HG02642 (cell line): ENCODE measurements at regions not wholly inside any gene's neighbourhood (a gene's known extent, or its start where the extent isn't known, plus 50 kb on each side); places are given as distances from the start of the nearest gene placed in this dataset.
"Not testable (repeated sequence)": the region's sequence is repeated elsewhere in the genome, so short reads cannot be mapped to it uniquely, and the experiment has no call there.

Source experiments
- ATAC-seq: cut with Tn5 transposase; IDR thresholded peaks from one replicate; pipeline ENCODE4 v1.9.1; 2021; ENCODE audit warnings: mild to moderate bottlenecking; ENCODE audit not compliant: unreplicated experiment, poor library complexity

DNA sequence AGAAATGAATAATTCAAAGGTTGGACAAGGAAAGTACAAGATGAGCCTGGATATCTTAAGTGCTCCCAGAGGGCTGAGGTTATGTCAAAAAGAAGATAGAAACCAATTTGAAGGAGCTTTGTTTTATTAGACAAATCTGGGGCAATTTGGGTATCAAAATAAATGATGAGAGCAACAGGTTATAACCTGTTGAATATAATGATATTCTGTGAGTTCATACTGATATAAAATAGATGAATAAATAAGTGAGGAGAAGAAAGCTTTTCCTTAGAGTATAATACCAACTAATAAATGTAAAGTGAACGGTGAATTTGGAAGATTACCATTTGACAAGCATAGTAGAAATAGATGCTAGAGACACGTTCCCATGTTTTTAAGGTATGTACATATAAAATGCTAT is 544.2 kb upstream of the ANKRD30A start:
- ATAC-seq, result no peak

- no peak for ATAC-seq
These were observed 547.1 kb upstream of the ANKRD30A start for GRCh38 chr10:36578306-36578705.

- ATAC-seq, result no peak
These were observed 548.3 kb upstream of the ANKRD30A start for GRCh38 chr10:36577126-36577525.

DNA sequence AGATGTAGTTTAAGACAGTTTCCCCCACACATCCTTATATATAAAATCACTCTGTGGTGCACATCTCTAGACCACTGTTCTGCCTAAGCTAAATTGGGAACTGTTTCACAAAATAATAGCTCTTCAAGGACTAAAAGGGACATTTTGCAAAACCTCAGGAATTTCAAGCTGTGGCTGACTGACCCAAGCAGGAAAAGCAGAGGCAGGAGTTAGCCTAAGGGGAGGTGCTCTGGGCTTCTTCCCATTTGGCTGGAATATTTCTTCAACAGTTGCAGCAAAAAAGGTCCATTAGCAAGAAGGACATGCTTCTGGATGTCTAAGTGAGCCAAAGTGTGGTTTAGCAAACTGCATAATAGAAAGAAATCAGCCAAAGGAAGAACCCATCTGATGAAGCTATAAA is 551.2 kb upstream of the ANKRD30A start:
- no peak for ATAC-seq

GRCh38 chr10:36573246-36573645 is 552.2 kb upstream of the ANKRD30A start:
- no peak for ATAC-seq

GRCh38 chr10:36564433-36564832 is 561.0 kb upstream of the ANKRD30A start:
- ATAC-seq, result no peak

DNA sequence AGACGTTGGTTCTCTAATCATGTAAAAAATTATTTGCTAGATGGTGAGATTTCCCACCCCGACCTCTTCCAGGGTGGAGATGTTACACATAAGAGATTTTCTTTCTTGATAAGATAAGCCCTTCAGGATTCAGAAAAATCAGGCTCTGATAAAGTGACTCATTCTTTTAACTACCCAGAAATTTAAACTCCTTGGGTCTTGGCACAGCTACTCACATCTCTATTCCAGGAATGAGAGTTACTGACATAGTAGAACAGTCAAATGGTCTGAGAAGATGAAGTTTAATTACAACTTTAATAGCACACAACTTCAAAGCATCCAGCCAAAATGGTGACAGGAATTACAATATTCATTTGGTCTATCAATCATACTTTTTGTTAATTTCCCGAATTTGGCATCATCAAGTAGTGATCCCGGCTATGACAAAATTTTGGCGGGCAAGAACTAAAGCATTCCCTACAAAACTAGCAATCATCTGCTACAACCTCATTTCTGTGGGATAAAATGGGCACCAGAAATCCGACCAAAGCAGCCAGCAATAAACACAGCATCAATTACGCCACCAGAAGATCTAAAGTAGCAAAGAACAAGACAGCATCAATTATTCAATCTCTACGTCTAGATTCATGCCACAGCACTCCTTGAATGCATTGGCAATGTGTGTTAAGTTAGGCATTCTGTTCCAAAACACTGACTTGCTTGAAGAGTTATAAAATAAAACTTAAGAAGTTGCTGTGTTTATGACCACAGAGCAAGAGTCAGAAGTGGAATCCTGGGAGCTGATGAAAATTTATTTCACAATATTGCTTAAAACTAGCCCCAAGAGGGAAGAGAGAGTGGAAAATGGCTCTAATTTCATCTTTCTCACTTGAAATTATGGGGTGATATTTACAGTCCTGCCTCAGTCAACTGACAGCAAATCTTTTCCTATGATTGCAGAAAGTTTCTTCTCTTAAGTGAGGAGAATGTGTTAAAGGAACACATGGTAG is 565.7 kb upstream of the ANKRD30A start:
- ATAC-seq, result no peak

- ATAC-seq, result no peak
These were observed 568.9 kb upstream of the ANKRD30A start for GRCh38 chr10:36556468-36556867.

DNA sequence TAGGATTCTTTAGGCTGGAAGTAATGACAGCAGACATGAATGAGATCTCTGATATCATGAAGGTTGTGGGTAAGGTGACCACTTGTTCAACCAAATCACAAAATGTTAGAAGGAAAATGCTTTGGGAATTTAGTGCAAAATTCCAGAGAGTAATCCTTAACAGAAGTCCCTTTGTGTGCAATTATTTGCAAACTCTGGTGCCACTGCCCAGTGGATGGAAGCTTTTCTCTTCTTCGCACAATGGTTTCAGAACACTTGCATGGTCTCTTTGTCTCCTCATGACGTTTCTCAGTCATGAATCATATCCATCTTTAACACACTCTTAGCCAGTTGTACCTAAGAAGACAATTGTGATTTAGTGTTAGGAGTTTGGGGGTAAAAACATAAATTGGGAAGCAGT is 570.4 kb upstream of the ANKRD30A start:
- ATAC-seq, result no peak

DNA sequence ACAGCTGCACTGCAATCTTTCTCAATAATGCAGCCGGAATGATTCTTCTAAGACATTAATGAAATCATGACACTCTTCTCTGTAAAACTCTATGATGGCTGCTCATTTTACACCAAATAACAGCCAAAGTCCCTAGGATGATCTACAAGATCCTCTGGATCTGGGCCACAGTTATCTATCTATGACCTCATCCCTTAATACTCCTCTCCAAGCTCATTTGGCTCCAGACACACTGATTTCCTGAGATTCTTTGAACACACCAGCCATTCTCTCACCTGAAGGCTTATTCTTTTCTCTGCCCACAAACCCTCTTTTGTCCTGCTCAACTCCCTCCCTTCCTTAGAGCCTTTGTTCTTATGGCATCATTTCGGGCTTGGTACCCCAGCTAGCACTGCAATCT is 577.4 kb upstream of the ANKRD30A start:
- ATAC-seq, result no peak

DNA sequence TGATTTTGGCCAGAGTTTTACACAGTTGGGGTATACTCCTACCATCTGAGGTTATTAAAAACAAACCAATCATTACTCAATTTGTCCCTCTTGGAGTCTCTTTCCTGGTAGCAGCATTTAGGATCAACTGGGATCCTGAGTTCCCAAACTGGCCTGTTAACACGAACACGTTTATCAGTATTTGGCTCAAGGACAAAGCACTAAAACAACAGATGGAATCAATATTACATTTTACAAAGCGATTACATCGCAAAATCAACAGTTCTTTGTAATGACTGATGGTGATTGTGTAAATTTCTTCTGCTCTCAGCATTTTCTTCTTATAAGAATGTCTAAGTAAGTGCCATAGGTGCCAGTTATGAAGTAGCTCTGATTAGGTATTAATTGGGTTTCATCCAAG is 582.9 kb upstream of the ANKRD30A start:
- no peak for ATAC-seq

GRCh38 chr10:36540611-36541010 is 584.8 kb upstream of the ANKRD30A start:
- no peak for ATAC-seq

- ATAC-seq, result no peak
These were observed 586.3 kb upstream of the ANKRD30A start for GRCh38 chr10:36538953-36539586.

GRCh38 chr10:36534471-36535002 is 590.9 kb upstream of the ANKRD30A start:
- peak; percentile 96 for ATAC-seq

DNA sequence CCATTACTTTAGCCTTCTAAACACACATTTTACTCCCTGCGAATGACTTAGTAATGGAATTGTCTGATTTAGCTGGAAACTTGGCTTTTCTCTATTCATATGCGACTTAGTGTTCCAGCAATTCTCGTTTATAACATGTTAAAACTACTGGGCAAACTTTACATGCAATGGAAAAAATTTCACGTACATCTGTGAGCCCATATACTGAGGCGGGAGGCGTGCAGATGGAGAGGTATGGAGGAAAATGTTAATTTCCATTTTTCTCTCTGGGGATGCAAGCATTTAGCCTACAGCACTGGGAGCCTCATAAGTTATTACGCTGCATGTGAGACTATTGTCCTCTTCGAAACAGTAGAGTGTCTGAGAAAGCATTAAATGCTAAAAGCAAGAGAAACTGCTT is 591.5 kb upstream of the ANKRD30A start:
- ATAC-seq, result no peak

GRCh38 chr10:36533316-36533715 is 592.1 kb upstream of the ANKRD30A start:
- no peak for ATAC-seq

DNA sequence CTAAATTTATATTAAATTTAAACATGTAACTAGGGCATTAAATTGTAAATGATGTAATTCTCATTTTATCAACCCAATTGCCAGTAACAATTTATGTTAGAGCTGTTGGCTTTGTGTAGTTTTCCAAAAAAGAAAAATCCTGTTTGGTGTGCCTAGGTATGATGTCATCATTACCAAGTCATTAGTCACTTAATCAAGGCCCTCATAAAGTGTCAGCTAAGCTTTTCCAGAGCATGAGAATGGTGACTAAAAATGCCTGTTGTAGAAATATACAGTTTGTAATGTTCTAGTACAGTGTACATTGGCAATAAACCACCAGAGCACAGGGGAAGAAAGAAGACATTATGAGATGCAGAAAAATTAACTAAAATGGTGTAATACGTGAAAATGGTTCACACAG is 593.8 kb upstream of the ANKRD30A start:
- ATAC-seq, result no peak

DNA sequence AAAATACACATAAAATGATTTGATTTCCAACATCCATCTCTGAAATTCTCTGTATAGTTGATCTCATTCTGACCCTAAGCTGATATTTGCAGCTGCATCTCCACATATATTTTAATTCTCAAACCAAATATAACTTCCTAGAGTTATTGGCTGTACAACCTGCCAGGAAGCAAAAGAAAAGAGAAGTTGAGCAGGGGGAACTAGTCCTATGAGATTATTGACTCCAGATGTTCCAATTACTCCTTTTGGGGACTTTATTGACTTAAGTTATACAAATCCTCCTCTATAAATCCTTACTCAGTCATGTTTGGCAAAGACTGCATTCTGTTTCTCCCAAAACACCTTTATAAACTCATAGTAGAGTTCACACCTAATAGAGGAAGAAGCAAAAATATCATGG is 599.4 kb upstream of the ANKRD30A start:
- ATAC-seq, result no peak

DNA sequence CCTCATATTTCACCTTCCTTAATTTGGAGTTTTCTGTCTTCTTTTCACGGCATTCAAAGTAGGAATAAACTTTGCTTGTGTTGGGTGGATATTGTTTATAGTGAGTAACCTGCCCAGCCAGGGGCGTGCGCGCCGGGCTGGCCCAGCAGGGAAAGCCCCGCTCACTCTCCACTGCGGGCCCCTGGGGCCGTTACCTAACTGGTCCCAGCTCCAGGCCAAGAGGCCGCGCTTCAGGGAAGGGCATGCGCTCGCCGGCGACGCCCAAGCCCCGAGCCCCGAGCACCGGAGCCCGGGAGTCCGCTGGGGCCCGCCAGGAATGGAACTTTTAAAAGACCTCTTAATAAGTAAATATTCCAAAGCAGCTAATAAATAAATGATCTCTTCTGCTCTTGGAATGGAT is 601.3 kb upstream of the ANKRD30A start:
- ATAC-seq, result not testable (repeated sequence)

DNA sequence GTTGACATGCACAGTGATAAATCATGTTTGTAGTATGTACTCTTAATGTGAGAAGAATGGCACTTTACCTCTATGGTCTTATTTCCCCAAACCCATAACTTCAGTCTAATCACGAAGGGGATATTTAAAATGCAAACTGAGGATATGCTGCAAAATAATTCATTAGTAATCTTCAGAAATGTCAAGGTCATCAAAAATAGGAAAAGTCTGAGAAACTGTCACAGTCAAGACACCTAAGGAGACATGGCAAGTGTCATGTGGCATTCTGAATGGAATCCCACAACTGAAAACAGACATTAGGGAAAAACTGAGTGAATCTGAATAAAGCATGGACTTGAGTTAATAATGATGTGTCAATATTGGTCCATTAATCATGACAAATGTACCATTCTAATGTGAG is 605.5 kb upstream of the ANKRD30A start:
- ATAC-seq, result no peak

GRCh38 chr10:36516281-36516680 is 609.1 kb upstream of the ANKRD30A start:
- no peak for ATAC-seq
